ENCODE measurements at regions not wholly inside any gene's neighbourhood (a gene's known extent, or its start where the extent isn't known, plus 50 kb on each side); places are given as distances from the start of the nearest gene placed in this dataset.

DNA sequence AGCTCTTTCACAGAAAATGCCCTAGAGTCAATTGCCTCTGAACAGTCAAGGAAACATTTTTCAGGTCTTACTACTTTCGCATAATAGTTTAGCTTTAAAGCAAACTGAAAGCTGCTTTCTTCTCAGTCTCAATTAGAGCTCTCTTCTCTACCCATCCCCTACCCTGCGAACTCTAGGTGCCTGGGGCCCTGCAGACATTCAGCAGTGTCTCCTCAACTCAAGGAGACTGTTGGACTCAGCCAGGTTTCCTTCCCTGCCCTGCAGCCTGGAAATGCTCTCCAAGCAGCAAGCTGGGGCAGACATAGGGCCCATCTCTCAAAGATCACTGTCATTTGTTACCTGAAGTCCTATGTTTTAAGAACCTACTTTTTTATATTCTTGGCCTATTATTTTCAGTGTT is 312.5 kb upstream of the PRICKLE1 start:
- no peak for TF ChIP-seq POLR2A (IDR thresholded peaks at IDR 0.05)
- TF ChIP-seq CTCF (IDR thresholded peaks at IDR 0.05), result no peak
